ENCODE measurements at regions not wholly inside any gene's neighbourhood (a gene's known extent, or its start where the extent isn't known, plus 50 kb on each side); places are given as distances from the start of the nearest gene placed in this dataset.

DNA sequence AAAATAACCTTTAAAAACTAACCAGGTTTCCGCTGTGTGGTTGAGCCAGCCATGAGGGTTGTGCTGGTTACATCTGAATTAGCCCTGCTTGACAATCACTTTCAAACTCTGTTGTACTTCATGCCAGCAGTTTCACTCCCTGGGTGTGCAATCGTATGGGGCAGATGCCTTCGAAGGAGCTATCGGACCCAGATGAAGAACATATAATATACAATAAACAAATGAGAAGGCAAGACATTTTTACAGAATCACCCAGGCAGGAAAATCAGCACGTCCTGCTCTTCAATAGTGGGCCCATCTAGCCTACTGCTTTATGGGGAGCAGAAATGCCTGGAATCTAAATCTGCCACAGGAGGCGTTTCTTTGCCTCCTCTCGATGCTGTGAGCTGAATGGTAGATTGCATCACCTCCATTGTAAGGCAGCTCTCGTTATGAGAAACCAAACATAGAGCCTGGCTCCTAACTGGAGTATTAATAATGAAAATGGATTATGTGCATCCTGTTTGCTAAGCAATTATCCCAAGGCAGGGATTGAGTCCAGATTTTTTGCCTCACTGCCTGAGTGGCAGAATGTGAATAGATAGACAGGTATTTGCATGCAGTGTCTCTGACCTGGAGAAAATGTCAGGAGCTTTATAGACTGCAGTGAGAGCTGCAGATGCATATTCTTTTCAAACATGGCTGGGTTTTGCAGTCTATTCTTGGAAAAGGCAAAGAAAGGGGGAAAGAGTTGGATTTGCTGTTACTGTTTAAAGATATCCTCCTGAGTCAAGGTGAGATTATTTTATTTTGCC is 143.3 kb upstream of the SMARCA2 start:
- Histone ChIP-seq H3K36me3 (ENCODE audit: insufficient read depth, low read length) (no peaks in the 10 kb centered on the region), H3K4me3 (ENCODE audit: low read length) (no peak overlapping the region), H3K27me3 (ENCODE audit: insufficient read depth, low read length) (no peaks in the 10 kb centered on the region), H3K9me3 (ENCODE audit: low read length) (no peaks in the 10 kb centered on the region), H2AFZ (ENCODE audit: low read depth, low read length) (no peak overlapping the region), H3K4me1 (ENCODE audit: insufficient read depth, low read length) (no peaks in the 10 kb centered on the region)

DNA sequence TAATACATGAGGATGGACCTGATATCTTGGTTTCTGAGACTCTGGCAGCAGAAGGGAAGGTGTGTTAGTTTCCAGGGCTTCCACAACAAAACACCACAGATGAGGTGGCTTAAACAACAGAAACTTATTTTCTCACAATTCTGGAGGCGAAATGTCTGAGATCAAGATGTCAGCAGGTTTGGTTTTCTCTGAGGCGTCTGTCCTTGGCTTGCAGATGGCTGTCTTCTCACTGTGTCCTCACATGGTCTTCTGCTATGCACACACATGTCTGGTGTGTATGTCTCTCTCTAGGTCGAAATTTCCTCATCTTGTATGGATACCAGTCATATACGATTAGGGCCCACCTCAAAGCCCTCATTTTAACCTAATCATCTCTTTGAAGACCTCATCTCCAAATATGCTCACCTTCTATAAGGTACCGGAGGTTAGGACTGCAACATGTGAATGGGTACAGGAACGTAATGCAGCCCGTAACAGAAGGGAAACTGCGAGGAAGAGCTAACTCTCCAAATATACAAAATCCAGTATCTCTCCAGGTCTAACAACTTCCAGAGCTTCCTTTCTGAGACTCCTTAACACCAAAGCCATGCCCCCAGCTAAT is 139.8 kb upstream of the SMARCA2 start:
- Histone ChIP-seq H3K27me3 (ENCODE audit: insufficient read depth, low read length) (no peaks in the 10 kb centered on the region), H3K4me1 (ENCODE audit: insufficient read depth, low read length) (no peaks in the 10 kb centered on the region), H3K4me3 (ENCODE audit: low read length) (no peak overlapping the region), H3K9me3 (ENCODE audit: low read length) (no peaks in the 10 kb centered on the region), H3K36me3 (ENCODE audit: insufficient read depth, low read length) (no peaks in the 10 kb centered on the region), H2AFZ (ENCODE audit: low read depth, low read length) (no peak overlapping the region)

DNA sequence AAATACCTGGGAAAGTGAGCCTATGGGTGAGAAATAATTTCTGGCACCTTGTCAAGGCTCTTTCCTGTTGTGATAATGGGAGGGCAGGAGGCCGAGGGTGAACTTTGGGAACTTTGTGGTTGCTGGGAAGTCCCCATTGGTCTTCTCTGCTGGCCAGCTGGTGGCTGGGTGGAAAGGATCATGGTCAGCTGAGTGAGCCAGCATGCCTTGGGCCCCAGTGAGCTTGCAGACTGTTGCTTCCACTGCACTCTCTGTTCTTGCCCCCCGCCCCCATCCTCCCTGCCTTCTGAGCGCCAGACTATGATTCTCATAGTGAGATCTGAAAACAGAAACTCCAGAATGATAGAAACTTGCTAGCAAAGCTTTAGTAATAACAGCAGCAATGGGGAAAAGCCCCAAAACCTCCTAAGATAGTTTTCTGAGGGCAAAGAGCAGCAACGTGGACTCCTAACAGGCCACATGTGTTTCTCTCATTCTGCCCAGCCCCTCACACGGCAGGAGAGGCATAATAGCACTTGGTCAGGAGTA is 139.2 kb upstream of the SMARCA2 start:
- no peaks in the 10 kb centered on the region for H3K27me3 ChIP-seq (ENCODE audit: insufficient read depth, low read length)
- no peaks in the 10 kb centered on the region for H3K9me3 ChIP-seq (ENCODE audit: low read length)
- H3K4me1 ChIP-seq (ENCODE audit: insufficient read depth, low read length): no peaks in the 10 kb centered on the region
- H3K4me3 ChIP-seq (ENCODE audit: low read length): no peak overlapping the region
- H2AFZ ChIP-seq (ENCODE audit: low read depth, low read length): no peak overlapping the region
- no peaks in the 10 kb centered on the region for H3K36me3 ChIP-seq (ENCODE audit: insufficient read depth, low read length)

DNA sequence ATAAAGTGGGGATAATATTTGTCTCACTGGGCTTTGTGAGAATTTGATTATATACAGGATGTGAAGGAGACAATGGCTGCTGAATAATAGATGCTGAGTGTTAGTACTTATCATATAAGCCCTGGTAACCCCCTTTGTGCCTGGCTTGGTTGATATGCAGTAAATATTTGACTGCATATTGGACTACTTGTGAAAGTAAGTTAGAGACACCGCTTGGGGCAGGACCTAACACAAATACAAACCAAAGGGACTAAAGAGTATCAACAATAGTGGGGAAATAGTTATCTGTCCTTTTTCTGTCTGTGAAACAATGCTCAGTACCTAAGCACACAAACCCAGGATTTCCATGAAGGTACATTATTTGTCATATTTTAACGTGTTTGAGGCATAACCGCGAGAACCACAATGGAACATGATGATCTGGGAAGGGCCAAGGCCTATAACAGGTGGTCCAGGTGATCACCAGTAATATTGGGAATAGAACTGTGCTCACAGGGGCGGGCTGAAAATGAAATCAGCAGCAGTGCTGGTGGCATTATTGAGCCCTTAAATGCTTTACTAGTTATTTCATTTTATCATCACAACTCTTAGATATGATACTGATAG is 138.2 kb upstream of the SMARCA2 start:
- H3K4me1 ChIP-seq (ENCODE audit: insufficient read depth, low read length): no peaks in the 10 kb centered on the region
- no peak overlapping the region for H2AFZ ChIP-seq (ENCODE audit: low read depth, low read length)
- H3K27me3 ChIP-seq (ENCODE audit: insufficient read depth, low read length): no peaks in the 10 kb centered on the region
- no peaks in the 10 kb centered on the region for H3K9me3 ChIP-seq (ENCODE audit: low read length)
- H3K4me3 ChIP-seq (ENCODE audit: low read length): no peak overlapping the region
- no peaks in the 10 kb centered on the region for H3K36me3 ChIP-seq (ENCODE audit: insufficient read depth, low read length)

DNA sequence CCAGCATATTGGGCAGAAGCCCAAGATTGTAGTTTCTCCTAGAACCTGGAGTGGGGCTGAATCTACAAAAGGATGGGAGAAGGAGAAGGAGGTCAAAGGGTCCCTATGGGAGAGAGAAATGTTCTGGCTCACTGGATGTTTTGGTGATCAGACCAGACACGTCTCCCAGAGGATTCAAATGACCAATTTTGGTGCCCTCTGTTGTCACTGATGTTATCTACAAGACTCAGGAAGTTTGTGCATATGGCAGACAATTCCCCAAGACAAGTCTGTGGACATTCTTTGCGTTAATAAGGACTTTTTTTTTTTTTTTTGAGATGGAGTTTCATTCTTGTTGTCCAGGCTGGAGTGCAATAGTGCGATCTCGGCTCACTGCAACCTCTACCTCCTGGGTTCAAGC is 137.2 kb upstream of the SMARCA2 start:
- H3K36me3 ChIP-seq (ENCODE audit: insufficient read depth, low read length): no peaks in the 10 kb centered on the region
- H3K4me3 ChIP-seq (ENCODE audit: low read length): no peak overlapping the region
- no peaks in the 10 kb centered on the region for H3K9me3 ChIP-seq (ENCODE audit: low read length)
- no peaks in the 10 kb centered on the region for H3K27me3 ChIP-seq (ENCODE audit: insufficient read depth, low read length)
- H3K4me1 ChIP-seq (ENCODE audit: insufficient read depth, low read length): no peaks in the 10 kb centered on the region
- no peak overlapping the region for H2AFZ ChIP-seq (ENCODE audit: low read depth, low read length)

DNA sequence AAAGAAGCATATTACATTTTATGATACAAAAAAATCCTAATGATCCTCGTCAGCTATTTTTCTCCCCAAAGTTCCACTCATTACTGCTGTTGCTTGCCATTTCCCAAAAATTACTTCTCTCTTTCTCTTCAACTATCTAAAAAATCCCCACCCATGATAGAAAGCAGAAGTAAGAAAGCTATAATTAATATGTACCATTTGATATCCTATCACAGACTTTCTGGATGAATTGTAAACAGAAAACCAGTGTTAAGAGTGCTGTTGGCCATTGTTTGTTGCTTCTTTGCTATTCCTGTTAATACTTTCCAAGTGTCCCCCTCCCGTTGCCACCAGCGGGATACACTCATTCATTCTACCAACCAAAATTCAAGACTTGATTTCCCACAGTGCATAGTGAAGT is 136.3 kb upstream of the SMARCA2 start:
- no peaks in the 10 kb centered on the region for H3K27me3 ChIP-seq (ENCODE audit: insufficient read depth, low read length)
- no peak overlapping the region for H3K4me3 ChIP-seq (ENCODE audit: low read length)
- no peak overlapping the region for H2AFZ ChIP-seq (ENCODE audit: low read depth, low read length)
- H3K36me3 ChIP-seq (ENCODE audit: insufficient read depth, low read length): no peaks in the 10 kb centered on the region
- H3K9me3 ChIP-seq (ENCODE audit: low read length): no peaks in the 10 kb centered on the region
- no peaks in the 10 kb centered on the region for H3K4me1 ChIP-seq (ENCODE audit: insufficient read depth, low read length)

DNA sequence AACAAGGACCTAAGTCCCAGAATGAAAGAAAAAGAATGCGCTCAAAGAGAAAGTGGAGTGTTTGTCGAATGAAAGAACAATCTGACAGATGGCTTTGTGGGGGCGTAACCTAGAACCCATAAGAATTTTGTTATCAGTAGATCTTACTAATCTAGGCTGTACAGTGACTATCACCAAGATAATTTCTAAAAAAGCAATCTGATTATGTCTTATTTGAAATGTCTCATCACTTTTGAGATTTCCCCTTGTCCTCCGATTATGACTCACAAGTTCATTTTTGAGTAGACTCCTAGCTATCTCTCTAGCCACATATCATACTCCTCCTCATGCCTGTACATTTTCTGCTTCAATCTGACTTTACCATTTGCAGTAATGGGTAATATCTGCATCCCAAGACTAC is 135.6 kb upstream of the SMARCA2 start:
- Histone ChIP-seq H3K36me3 (ENCODE audit: insufficient read depth, low read length) (no peaks in the 10 kb centered on the region), H3K9me3 (ENCODE audit: low read length) (no peaks in the 10 kb centered on the region), H3K4me3 (ENCODE audit: low read length) (no peak overlapping the region), H3K4me1 (ENCODE audit: insufficient read depth, low read length) (no peaks in the 10 kb centered on the region), H2AFZ (ENCODE audit: low read depth, low read length) (no peak overlapping the region), H3K27me3 (ENCODE audit: insufficient read depth, low read length) (no peaks in the 10 kb centered on the region)

DNA sequence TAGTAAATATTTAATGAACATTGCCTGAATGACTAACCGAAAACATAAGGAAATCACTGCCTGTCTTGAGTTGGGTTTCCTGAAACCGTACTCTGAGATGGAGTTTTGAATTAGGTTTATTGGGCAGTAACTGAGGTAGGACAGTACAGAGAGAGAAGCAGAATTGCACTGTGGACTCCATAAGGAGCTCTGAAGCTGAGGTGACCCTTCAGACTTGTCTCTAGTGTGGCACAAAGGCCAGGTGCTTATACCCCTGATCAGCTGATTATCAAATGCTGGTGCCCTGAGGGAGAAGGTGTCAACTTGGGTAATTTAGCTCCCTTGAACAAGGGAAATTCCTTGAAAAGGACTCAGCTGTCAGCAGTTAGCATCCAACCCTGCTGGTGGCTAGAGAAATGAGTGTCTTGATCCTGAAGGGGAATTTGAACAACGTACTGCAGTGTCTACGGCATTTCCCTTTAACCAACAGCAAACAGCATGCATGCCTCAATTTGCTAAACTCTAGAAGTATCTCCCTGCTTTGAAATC is 135.0 kb upstream of the SMARCA2 start:
- Histone ChIP-seq H3K4me3 (ENCODE audit: low read length) (no peak overlapping the region), H2AFZ (ENCODE audit: low read depth, low read length) (no peak overlapping the region), H3K4me1 (ENCODE audit: insufficient read depth, low read length) (no peaks in the 10 kb centered on the region), H3K27me3 (ENCODE audit: insufficient read depth, low read length) (no peaks in the 10 kb centered on the region), H3K36me3 (ENCODE audit: insufficient read depth, low read length) (no peaks in the 10 kb centered on the region), H3K9me3 (ENCODE audit: low read length) (no peaks in the 10 kb centered on the region)

DNA sequence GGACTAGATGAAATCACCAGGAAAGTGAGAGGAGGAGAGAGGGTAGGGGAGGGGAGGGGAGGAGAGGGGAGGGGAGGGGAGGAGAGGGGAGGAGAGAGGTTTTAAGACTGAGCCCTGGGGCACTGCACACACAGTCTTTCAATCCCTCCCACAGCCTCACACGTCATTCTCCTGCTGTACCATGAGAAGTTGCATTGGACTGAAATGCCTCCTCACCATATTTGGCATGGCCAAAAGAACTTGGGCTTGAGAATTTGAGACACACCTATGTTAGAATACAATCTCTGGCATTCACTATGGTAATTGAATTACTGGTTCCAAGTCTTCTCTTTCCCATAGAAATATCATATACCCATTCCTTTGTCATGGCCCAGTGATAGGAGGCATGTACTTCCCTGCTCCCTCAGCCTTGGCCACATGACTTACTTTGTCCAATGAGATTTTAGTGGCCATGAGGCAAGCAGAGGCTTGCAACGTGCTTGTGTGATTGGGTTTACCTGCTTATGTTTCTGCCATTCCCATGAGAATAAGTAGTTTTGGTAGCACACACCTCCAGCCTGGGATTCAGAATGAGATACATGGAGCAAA is 133.3 kb upstream of the SMARCA2 start:
- Histone ChIP-seq H2AFZ (ENCODE audit: low read depth, low read length) (no peak overlapping the region), H3K4me3 (ENCODE audit: low read length) (no peak overlapping the region), H3K4me1 (ENCODE audit: insufficient read depth, low read length) (no peaks in the 10 kb centered on the region), H3K36me3 (ENCODE audit: insufficient read depth, low read length) (no peaks in the 10 kb centered on the region), H3K9me3 (ENCODE audit: low read length) (no peaks in the 10 kb centered on the region), H3K27me3 (ENCODE audit: insufficient read depth, low read length) (no peaks in the 10 kb centered on the region)

DNA sequence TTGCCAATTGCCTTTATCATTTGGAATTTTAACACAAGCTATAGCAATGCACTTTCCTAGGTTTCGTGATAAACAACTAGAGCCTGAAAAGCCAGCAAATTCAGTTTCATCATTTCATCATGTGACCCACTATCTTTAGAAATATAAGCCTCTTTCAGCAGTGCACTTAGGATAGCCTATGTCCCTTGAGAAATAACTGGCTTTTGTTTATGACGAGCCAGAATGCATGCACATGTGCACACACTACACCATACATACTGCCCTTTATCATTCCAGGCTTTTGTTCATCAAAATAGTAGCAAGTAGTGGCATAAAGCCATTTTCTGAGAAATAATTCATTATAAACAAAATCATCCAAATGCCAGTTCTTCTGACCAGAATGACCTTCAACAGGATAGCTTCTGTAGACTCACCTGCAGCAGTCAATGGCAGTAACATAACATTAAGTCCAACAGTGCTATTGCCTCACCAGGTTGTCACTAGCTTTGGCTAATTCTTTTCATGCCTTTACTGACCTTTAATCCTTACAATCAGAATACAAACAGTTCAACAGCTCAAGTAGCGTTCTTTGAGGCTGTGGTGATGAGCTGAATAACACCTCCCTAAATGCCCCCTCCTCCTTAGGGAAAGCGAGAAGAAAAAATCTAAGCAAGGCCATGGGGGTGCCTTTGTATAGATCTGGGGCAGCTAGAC is 132.3 kb upstream of the SMARCA2 start:
- H3K4me3 ChIP-seq (ENCODE audit: low read length): no peak overlapping the region
- no peak overlapping the region for H2AFZ ChIP-seq (ENCODE audit: low read depth, low read length)
- no peaks in the 10 kb centered on the region for H3K36me3 ChIP-seq (ENCODE audit: insufficient read depth, low read length)
- no peaks in the 10 kb centered on the region for H3K4me1 ChIP-seq (ENCODE audit: insufficient read depth, low read length)
- no peaks in the 10 kb centered on the region for H3K9me3 ChIP-seq (ENCODE audit: low read length)
- H3K27me3 ChIP-seq (ENCODE audit: insufficient read depth, low read length): no peaks in the 10 kb centered on the region

DNA sequence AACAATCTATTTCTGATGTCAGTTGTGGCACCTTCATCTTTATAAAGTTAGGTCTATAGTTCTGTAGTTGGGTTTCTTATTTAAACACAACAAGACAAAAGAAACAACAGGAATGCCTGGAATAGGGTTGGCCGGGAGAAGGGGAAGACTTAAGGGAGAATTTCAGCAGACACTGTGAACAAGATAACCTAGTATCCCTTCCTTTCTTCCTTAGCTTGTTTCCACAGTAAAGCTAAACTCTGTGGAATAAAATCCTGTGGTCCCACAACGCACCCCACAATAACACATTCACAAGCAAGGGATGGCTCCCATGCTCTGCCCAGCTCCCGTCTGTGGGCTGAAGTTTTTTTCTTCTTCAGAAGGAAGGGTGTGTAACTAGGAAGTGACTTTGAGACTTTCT is 124.9 kb upstream of the SMARCA2 start:
- H3K4me3 ChIP-seq (ENCODE audit: low read length): no peak overlapping the region
- no peaks in the 10 kb centered on the region for H3K9me3 ChIP-seq (ENCODE audit: low read length)
- no peaks in the 10 kb centered on the region for H3K36me3 ChIP-seq (ENCODE audit: insufficient read depth, low read length)
- no peaks in the 10 kb centered on the region for H3K27me3 ChIP-seq (ENCODE audit: insufficient read depth, low read length)
- no peak overlapping the region for H2AFZ ChIP-seq (ENCODE audit: low read depth, low read length)
- H3K4me1 ChIP-seq (ENCODE audit: insufficient read depth, low read length): no peaks in the 10 kb centered on the region

DNA sequence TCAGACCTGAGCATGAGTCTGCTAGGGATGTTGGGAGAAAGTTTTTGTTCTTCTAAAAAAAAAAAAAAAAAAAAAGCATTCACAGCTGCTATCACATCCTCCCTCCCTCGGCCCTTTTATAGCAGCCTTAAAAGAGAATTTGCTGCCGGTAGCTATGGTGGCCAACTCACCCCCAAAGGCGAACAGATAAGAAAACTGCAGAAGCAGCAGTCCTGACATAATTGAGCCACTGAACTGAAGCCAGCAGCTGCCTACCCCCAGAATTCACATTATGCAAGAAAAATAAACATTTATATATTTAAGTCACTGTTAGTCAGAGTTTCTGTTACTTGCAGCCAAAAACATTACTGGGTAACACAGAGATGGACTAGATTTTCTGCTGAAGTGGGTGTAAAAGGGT is 124.3 kb upstream of the SMARCA2 start:
- no peak overlapping the region for H3K4me3 ChIP-seq (ENCODE audit: low read length)

More for the DNA sequence above, 124.3 kb upstream of the SMARCA2 start:
- no peaks in the 10 kb centered on the region for H3K9me3 ChIP-seq (ENCODE audit: low read length)
- H3K27me3 ChIP-seq (ENCODE audit: insufficient read depth, low read length): no peaks in the 10 kb centered on the region
- H3K4me1 ChIP-seq (ENCODE audit: insufficient read depth, low read length): no peaks in the 10 kb centered on the region
- no peaks in the 10 kb centered on the region for H3K36me3 ChIP-seq (ENCODE audit: insufficient read depth, low read length)
- no peak overlapping the region for H2AFZ ChIP-seq (ENCODE audit: low read depth, low read length)

Measured in neuron (in vitro differentiated cells).